Endodermal cell (in vitro differentiated cells): ENCODE measurements at regions not wholly inside any gene's neighbourhood (a gene's known extent, or its start where the extent isn't known, plus 50 kb on each side); places are given as distances from the start of the nearest gene placed in this dataset.
A peak's percentile ranks its signal among the peaks of the same experiment; 100 is the strongest.

Experiments used
- DNase-seq: peaks from one replicate; pipeline ENCODE4 v3.0.0-alpha.2; 2017
- H3K27ac ChIP-seq: 2 replicates; pipeline ENCODE4 v1.5.1; 2013; ENCODE audit warnings: mild to moderate bottlenecking, low read depth, low read length, moderate library complexity
- H3K27me3 ChIP-seq: 2 replicates; pipeline ENCODE4 v1.6.1; 2013; ENCODE audit warnings: mild to moderate bottlenecking, low read length, moderate library complexity; ENCODE audit not compliant: insufficient read depth, control insufficient read depth, poor library complexity, severe bottlenecking
- H3K36me3 ChIP-seq: 2 replicates; pipeline ENCODE4 v1.7.0; 2013; ENCODE audit warnings: mild to moderate bottlenecking, low read length, moderate library complexity; ENCODE audit not compliant: control insufficient read depth, insufficient read depth
- H3K4me1 ChIP-seq: one replicate; pipeline ENCODE4 v1.7.0; 2013; ENCODE audit warnings: low read length; ENCODE audit not compliant: control insufficient read depth, insufficient read depth
- H3K4me3 ChIP-seq: 2 replicates; pipeline ENCODE4 v1.5.1; 2013; ENCODE audit warnings: mild to moderate bottlenecking, low read length, moderate library complexity
- H3K9ac ChIP-seq: 2 replicates; pipeline ENCODE4 v1.6.1; 2013; ENCODE audit warnings: mild to moderate bottlenecking, low read length, moderate library complexity; ENCODE audit not compliant: poor library complexity, severe bottlenecking; ENCODE audit errors: extremely low read depth
- H3K9me3 ChIP-seq: 2 replicates; pipeline ENCODE4 v1.6.1; 2013; ENCODE audit warnings: mild to moderate bottlenecking, low read length, moderate library complexity; ENCODE audit not compliant: control insufficient read depth
- H3K27ac Mint-ChIP-seq: 2 replicates; pipeline ENCODE4 v1.8.0; 2020; ENCODE audit warnings: mixed read lengths
- H3K27me3 Mint-ChIP-seq: 2 replicates; pipeline ENCODE4 v1.8.0; 2021; ENCODE audit warnings: mild to moderate bottlenecking, mixed read lengths; ENCODE audit not compliant: insufficient read depth
- H3K36me3 Mint-ChIP-seq: 2 replicates; pipeline ENCODE4 v1.8.0; 2020; ENCODE audit warnings: low read depth, mixed read lengths
- H3K4me1 Mint-ChIP-seq: 2 replicates; pipeline ENCODE4 v1.8.0; 2020; ENCODE audit warnings: mixed read lengths
- H3K4me3 Mint-ChIP-seq: 2 replicates; pipeline ENCODE4 v1.8.0; 2020; ENCODE audit warnings: mild to moderate bottlenecking, moderate library complexity, mixed read lengths
- H3K9me3 Mint-ChIP-seq: 2 replicates; pipeline ENCODE4 v1.8.0; 2020; ENCODE audit warnings: mild to moderate bottlenecking, mixed read lengths
- CTCF ChIP-seq: fragments of 200-600 bp; sonication (generic); conservative IDR thresholded peaks from 2 replicates; pipeline ENCODE4 v1.5.0; 2021; ENCODE audit warnings: antibody characterized with exemption, mild to moderate bottlenecking
- WGBS, 2 experiments: methylation state at CpG; one replicate each; pipeline versions ENCODE4 v1.1.5 to v1.1.7; 2013; ENCODE audit warnings: missing lambda C conversion rate in 2 of 2, mixed read lengths in 1 of 2; ENCODE audit not compliant: insufficient coverage in 1 of 2, insufficient read length in 1 of 2; 5-methylcytosine and 5-hydroxymethylcytosine counted together

DNA sequence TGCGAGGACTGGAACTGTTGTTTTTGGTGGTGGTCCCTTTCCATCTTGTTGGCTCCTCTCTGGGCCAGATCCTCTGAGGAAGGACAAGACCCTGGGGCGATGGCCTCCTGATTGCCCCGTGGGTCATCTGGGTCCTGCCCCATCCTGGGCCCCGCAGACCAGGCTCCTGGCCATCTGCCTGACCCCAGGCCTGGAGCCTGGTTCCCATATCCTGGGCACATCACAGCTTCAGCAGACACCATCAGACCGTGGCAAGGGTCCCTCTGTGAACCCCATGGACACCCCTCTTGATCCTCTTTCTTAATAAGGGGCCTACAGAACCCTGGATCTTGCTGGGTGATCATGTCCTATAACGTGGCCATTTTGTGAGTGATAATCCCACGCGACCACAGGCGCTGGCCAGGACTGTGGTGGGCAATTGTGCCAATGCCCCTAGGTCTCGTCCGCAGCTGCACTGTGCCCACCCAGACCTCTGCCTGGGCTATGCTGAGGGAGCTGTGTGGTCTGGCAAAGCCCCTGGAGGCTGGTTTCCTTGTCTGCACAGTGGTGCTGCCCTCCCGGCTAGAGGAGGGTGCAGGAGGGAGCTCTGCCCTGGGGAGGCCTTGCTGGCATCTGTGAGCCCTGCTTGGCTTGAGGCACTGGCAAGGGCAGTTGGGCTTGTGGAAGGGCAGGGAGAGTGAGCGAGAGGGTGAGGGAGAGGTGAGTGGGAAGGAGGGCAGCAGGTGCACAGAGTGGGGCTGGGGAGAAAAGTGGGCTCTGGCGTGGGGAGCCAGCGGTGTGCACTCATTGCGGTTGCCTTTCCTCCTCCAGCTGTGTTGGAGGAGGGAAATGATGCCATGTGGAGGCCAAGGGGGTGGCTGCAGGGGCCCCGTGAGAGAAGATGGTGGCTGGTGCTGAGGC, 53.1 kb upstream of the PRR23E start:
- WGBS, 2 experiments: 92 to 96% methylated on average over 10 to 17 of the region's 17 CpGs
- peaks cover 6% of the 10 kb centered on the region for H3K9me3 ChIP-seq
- no peak for TF ChIP-seq CTCF
- peaks cover 4% of the 10 kb centered on the region for H3K4me1 ChIP-seq
- H3K4me3 ChIP-seq: no peak overlapping the region
- no peaks in the 10 kb centered on the region for H3K36me3 ChIP-seq
- H3K9ac ChIP-seq: no peak overlapping the region
- no peak overlapping the region for H3K27ac ChIP-seq
- no peaks in the 10 kb centered on the region for H3K36me3 Mint-ChIP-seq
- no peak overlapping the region for H3K4me3 Mint-ChIP-seq
- peaks cover 5% of the 10 kb centered on the region for H3K9me3 Mint-ChIP-seq
- no peak overlapping the region for H3K27ac Mint-ChIP-seq
- peaks cover 25% of the 10 kb centered on the region for H3K27me3 ChIP-seq
- peaks cover 28% of the 10 kb centered on the region for H3K27me3 Mint-ChIP-seq
- H3K4me1 Mint-ChIP-seq: peaks cover 14% of the 10 kb centered on the region
- DNase-seq: peak; percentile 36

- no peak overlapping the region for H3K27ac ChIP-seq
- H3K27me3 Mint-ChIP-seq: peaks cover 19% of the 10 kb centered on the region
These were observed 52.1 kb upstream of the PRR23E start for GRCh38 chr3:127140501-127141460.

More at GRCh38 chr3:127140501-127141460, 52.1 kb upstream of the PRR23E start:
- Histone ChIP-seq H3K4me3 (no peak overlapping the region), H3K4me1 (no peaks in the 10 kb centered on the region), H3K36me3 (no peaks in the 10 kb centered on the region), H3K9me3 (peaks cover 6% of the 10 kb centered on the region), H3K9ac (no peak overlapping the region), H3K27me3 (peaks cover 16% of the 10 kb centered on the region)
- Mint-ChIP-seq H3K9me3 (peaks cover 5% of the 10 kb centered on the region), H3K4me3 (no peak overlapping the region), H3K4me1 (peaks cover 11% of the 10 kb centered on the region), H3K27ac (no peak overlapping the region), H3K36me3 (no peaks in the 10 kb centered on the region)
- WGBS, 2 experiments: 90 to 94% methylated on average over 6 to 18 of the region's 18 CpGs
- DNase-seq: peak; percentile 45
- TF ChIP-seq CTCF: no peak
